ENCODE measurements at regions not wholly inside any gene's neighbourhood (a gene's known extent, or its start where the extent isn't known, plus 50 kb on each side); places are given as distances from the start of the nearest gene placed in this dataset.

GRCh38 chr4:123579961-123580360 is 183.4 kb downstream of the SPRY1 start:
- no peaks in the 10 kb centered on the region for H3K36me3 Mint-ChIP-seq (ENCODE audit: insufficient read depth)
- H3K9me3 Mint-ChIP-seq, result peaks cover 8 to 19% of the 10 kb centered on the region in 2 donors
- H3K27ac Mint-ChIP-seq, result no peak overlapping the region
- H3K4me3 Mint-ChIP-seq, result no peak overlapping the region
- H3K4me1 Mint-ChIP-seq (ENCODE audit: low read depth in 2 of 2), result no peaks in the 10 kb centered on the region
- H3K27me3 Mint-ChIP-seq, result no peaks in the 10 kb centered on the region
- DNase-seq (no peak), ATAC-seq (replicated peaks) (no peak)

GRCh38 chr4:123580981-123581664 is 184.5 kb downstream of the SPRY1 start:
- H3K4me1 Mint-ChIP-seq (ENCODE audit: low read depth in 2 of 2), result no peaks in the 10 kb centered on the region
- no peak overlapping the region for H3K4me3 Mint-ChIP-seq
- H3K36me3 Mint-ChIP-seq (ENCODE audit: insufficient read depth), result no peaks in the 10 kb centered on the region
- ATAC-seq (replicated peaks) (no peak), DNase-seq (no peak)
- no peaks in the 10 kb centered on the region for H3K27me3 Mint-ChIP-seq
- H3K9me3 Mint-ChIP-seq, result peaks cover 8 to 19% of the 10 kb centered on the region in 2 donors
- H3K27ac Mint-ChIP-seq, result no peak overlapping the region

- H3K4me3 Mint-ChIP-seq, result no peak overlapping the region
- no peak overlapping the region for H3K27ac Mint-ChIP-seq
- H3K9me3 Mint-ChIP-seq, result peaks cover 8 to 19% of the 10 kb centered on the region in 2 donors
- H3K27me3 Mint-ChIP-seq, result no peaks in the 10 kb centered on the region
- ATAC-seq (replicated peaks) (no peak), DNase-seq (no peak)
- H3K36me3 Mint-ChIP-seq (ENCODE audit: insufficient read depth), result no peaks in the 10 kb centered on the region
- no peaks in the 10 kb centered on the region for H3K4me1 Mint-ChIP-seq (ENCODE audit: low read depth in 2 of 2)
Measured at GRCh38 chr4:123581802-123582201, 185.2 kb downstream of the SPRY1 start.

GRCh38 chr4:123583043-123583442 is 186.4 kb downstream of the SPRY1 start:
- H3K27ac Mint-ChIP-seq, result no peak overlapping the region
- H3K9me3 Mint-ChIP-seq, result peaks cover 8 to 19% of the 10 kb centered on the region in 2 donors
- H3K36me3 Mint-ChIP-seq (ENCODE audit: insufficient read depth), result no peaks in the 10 kb centered on the region
- DNase-seq (no peak), ATAC-seq (replicated peaks) (no peak)
- H3K27me3 Mint-ChIP-seq, result no peaks in the 10 kb centered on the region
- H3K4me3 Mint-ChIP-seq, result no peak overlapping the region
- no peaks in the 10 kb centered on the region for H3K4me1 Mint-ChIP-seq (ENCODE audit: low read depth in 2 of 2)

- ATAC-seq (replicated peaks) (no peak), DNase-seq (no peak)
- Mint-ChIP-seq H3K27me3 (no peaks in the 10 kb centered on the region), H3K27ac (no peak overlapping the region), H3K4me3 (no peak overlapping the region), H3K36me3 (ENCODE audit: insufficient read depth) (no peaks in the 10 kb centered on the region), H3K4me1 (ENCODE audit: low read depth in 2 of 2) (no peaks in the 10 kb centered on the region), H3K9me3 (peaks cover 8 to 19% of the 10 kb centered on the region in 2 donors)
Measured at GRCh38 chr4:123585111-123585510, 188.5 kb downstream of the SPRY1 start.

- no peak overlapping the region for H3K27ac Mint-ChIP-seq
- H3K27me3 Mint-ChIP-seq, result no peaks in the 10 kb centered on the region
- no peak overlapping the region for H3K4me3 Mint-ChIP-seq
- H3K9me3 Mint-ChIP-seq, result no peaks in the 10 kb centered on the region
- ATAC-seq (replicated peaks) (no peak), DNase-seq (no peak)
- H3K4me1 Mint-ChIP-seq (ENCODE audit: low read depth in 2 of 2), result no peaks in the 10 kb centered on the region
- no peaks in the 10 kb centered on the region for H3K36me3 Mint-ChIP-seq (ENCODE audit: insufficient read depth)
Measured at GRCh38 chr4:123587983-123588494, 191.4 kb downstream of the SPRY1 start.

- Mint-ChIP-seq H3K27ac (no peak overlapping the region), H3K27me3 (no peaks in the 10 kb centered on the region), H3K9me3 (no peaks in the 10 kb centered on the region), H3K4me3 (no peak overlapping the region), H3K36me3 (ENCODE audit: insufficient read depth) (no peaks in the 10 kb centered on the region), H3K4me1 (ENCODE audit: low read depth in 2 of 2) (no peaks in the 10 kb centered on the region)
- no peak for DNase-seq
- ATAC-seq (replicated peaks), result no peak
Measured at GRCh38 chr4:123588631-123589241, 192.1 kb downstream of the SPRY1 start.

GRCh38 chr4:123589301-123589700 is 192.7 kb downstream of the SPRY1 start:
- ATAC-seq (replicated peaks) (no peak), DNase-seq (no peak)
- no peaks in the 10 kb centered on the region for H3K4me1 Mint-ChIP-seq (ENCODE audit: low read depth in 2 of 2)
- no peaks in the 10 kb centered on the region for H3K27me3 Mint-ChIP-seq
- no peak overlapping the region for H3K27ac Mint-ChIP-seq
- no peaks in the 10 kb centered on the region for H3K36me3 Mint-ChIP-seq (ENCODE audit: insufficient read depth)
- H3K9me3 Mint-ChIP-seq, result no peaks in the 10 kb centered on the region
- no peak overlapping the region for H3K4me3 Mint-ChIP-seq

GRCh38 chr4:123591875-123592274 is 195.3 kb downstream of the SPRY1 start:
- ATAC-seq (replicated peaks) (no peak), DNase-seq (no peak)
- no peak overlapping the region for H3K4me3 Mint-ChIP-seq
- no peaks in the 10 kb centered on the region for H3K36me3 Mint-ChIP-seq (ENCODE audit: insufficient read depth)
- no peaks in the 10 kb centered on the region for H3K27me3 Mint-ChIP-seq
- H3K27ac Mint-ChIP-seq, result no peak overlapping the region
- no peaks in the 10 kb centered on the region for H3K4me1 Mint-ChIP-seq (ENCODE audit: low read depth in 2 of 2)
- no peaks in the 10 kb centered on the region for H3K9me3 Mint-ChIP-seq

- DNase-seq (no peak), ATAC-seq (replicated peaks) (no peak)
- no peaks in the 10 kb centered on the region for H3K9me3 Mint-ChIP-seq
- H3K4me1 Mint-ChIP-seq (ENCODE audit: low read depth in 2 of 2), result peaks cover 0 to 4% of the 10 kb centered on the region in 2 donors
- no peak overlapping the region for H3K27ac Mint-ChIP-seq
- no peak overlapping the region for H3K4me3 Mint-ChIP-seq
- H3K36me3 Mint-ChIP-seq (ENCODE audit: insufficient read depth), result no peaks in the 10 kb centered on the region
- no peaks in the 10 kb centered on the region for H3K27me3 Mint-ChIP-seq
Measured at GRCh38 chr4:123593655-123594054, 197.1 kb downstream of the SPRY1 start.

GRCh38 chr4:123596805-123597204 is 200.2 kb downstream of the SPRY1 start:
- no peak for ATAC-seq (replicated peaks)
- H3K36me3 Mint-ChIP-seq (ENCODE audit: insufficient read depth), result no peaks in the 10 kb centered on the region
- no peaks in the 10 kb centered on the region for H3K9me3 Mint-ChIP-seq
- H3K27me3 Mint-ChIP-seq, result no peaks in the 10 kb centered on the region
- H3K4me3 Mint-ChIP-seq, result no peak overlapping the region
- H3K4me1 Mint-ChIP-seq (ENCODE audit: low read depth in 2 of 2), result peaks cover 9 to 11% of the 10 kb centered on the region in 2 donors
- DNase-seq, result no peak
- no peak overlapping the region for H3K27ac Mint-ChIP-seq

GRCh38 chr4:123597586-123597985 is 201.0 kb downstream of the SPRY1 start:
- DNase-seq (no peak), ATAC-seq (replicated peaks) (no peak)
- peaks cover 11% of the 10 kb centered on the region in 2 donors for H3K4me1 Mint-ChIP-seq (ENCODE audit: low read depth in 2 of 2)

GRCh38 chr4:123598331-123598730 is 201.7 kb downstream of the SPRY1 start:
- Mint-ChIP-seq H3K27me3 (no peaks in the 10 kb centered on the region), H3K4me3 (no peak overlapping the region), H3K36me3 (ENCODE audit: insufficient read depth) (no peaks in the 10 kb centered on the region), H3K4me1 (ENCODE audit: low read depth in 2 of 2) (peaks cover 11% of the 10 kb centered on the region in 2 donors), H3K27ac (peak overlapping the region in 1 of 2 donors; percentile 45), H3K9me3 (no peaks in the 10 kb centered on the region)
- no peak for ATAC-seq (replicated peaks)
- DNase-seq, result no peak

More at GRCh38 chr4:123597586-123597985, 201.0 kb downstream of the SPRY1 start:
- H3K4me3 Mint-ChIP-seq, result no peak overlapping the region
- no peaks in the 10 kb centered on the region for H3K36me3 Mint-ChIP-seq (ENCODE audit: insufficient read depth)
- H3K9me3 Mint-ChIP-seq, result no peaks in the 10 kb centered on the region
- H3K27me3 Mint-ChIP-seq, result no peaks in the 10 kb centered on the region
- peak overlapping the region in 1 of 2 donors; percentile 45 for H3K27ac Mint-ChIP-seq
